ENCODE measurements at regions not wholly inside any gene's neighbourhood (a gene's known extent, or its start where the extent isn't known, plus 50 kb on each side); places are given as distances from the start of the nearest gene placed in this dataset.
A peak's percentile ranks its signal among the peaks of the same experiment; 100 is the strongest.

GRCh38 chr3:115325539-115325938 lies 178.5 kb upstream of the ZBTB20 start:
- DNase-seq (ENCODE audit: low read depth): peak; percentile 52

GRCh38 chr3:115330430-115330829 lies 183.3 kb upstream of the ZBTB20 start:
- peak; percentile 78 for DNase-seq (ENCODE audit: low read depth)

GRCh38 chr3:115332998-115333397 lies 185.9 kb upstream of the ZBTB20 start:
- no peak for DNase-seq (ENCODE audit: low read depth)

- DNase-seq (ENCODE audit: low read depth): no peak
Measured at GRCh38 chr3:115336836-115337235, 189.7 kb upstream of the ZBTB20 start.

GRCh38 chr3:115340586-115340985 lies 193.5 kb upstream of the ZBTB20 start:
- no peak for DNase-seq (ENCODE audit: low read depth)

GRCh38 chr3:115341208-115341607 lies 194.1 kb upstream of the ZBTB20 start:
- peak; percentile 70 for DNase-seq (ENCODE audit: low read depth)

- DNase-seq (ENCODE audit: low read depth): no peak
Measured at GRCh38 chr3:115347737-115348136, 200.6 kb upstream of the ZBTB20 start.

GRCh38 chr3:115348412-115348811 lies 201.3 kb upstream of the ZBTB20 start:
- DNase-seq (ENCODE audit: low read depth): no peak

GRCh38 chr3:115348951-115349745 lies 202.1 kb upstream of the ZBTB20 start:
- DNase-seq (ENCODE audit: low read depth): peak; percentile 8

GRCh38 chr3:115350606-115351005 lies 203.5 kb upstream of the ZBTB20 start:
- DNase-seq (ENCODE audit: low read depth): no peak

- DNase-seq (ENCODE audit: low read depth): no peak
Measured at GRCh38 chr3:115351193-115351592, 204.1 kb upstream of the ZBTB20 start.

- DNase-seq (ENCODE audit: low read depth): no peak
Measured at GRCh38 chr3:115354010-115354409, 206.9 kb upstream of the ZBTB20 start.

GRCh38 chr3:115357456-115357855 lies 210.4 kb upstream of the ZBTB20 start:
- DNase-seq (ENCODE audit: low read depth): no peak

GRCh38 chr3:115359536-115359935 lies 212.4 kb upstream of the ZBTB20 start:
- DNase-seq (ENCODE audit: low read depth): peak; percentile 20

- DNase-seq (ENCODE audit: low read depth): no peak
Measured at GRCh38 chr3:115361806-115362205, 214.7 kb upstream of the ZBTB20 start.

GRCh38 chr3:115363071-115363470 lies 216.0 kb upstream of the ZBTB20 start:
- DNase-seq (ENCODE audit: low read depth): no peak

GRCh38 chr3:115369021-115369420 lies 221.9 kb upstream of the ZBTB20 start:
- no peak for DNase-seq (ENCODE audit: low read depth)

GRCh38 chr3:115375362-115375761 lies 228.3 kb upstream of the ZBTB20 start:
- no peak for DNase-seq (ENCODE audit: low read depth)

- no peak for DNase-seq (ENCODE audit: low read depth)
Measured at GRCh38 chr3:115380883-115381572, 233.9 kb upstream of the ZBTB20 start.

- DNase-seq (ENCODE audit: low read depth): no peak
Measured at GRCh38 chr3:115381573-115381912, 234.5 kb upstream of the ZBTB20 start.

- no peak for DNase-seq (ENCODE audit: low read depth)
Measured at GRCh38 chr3:115381931-115382330, 234.8 kb upstream of the ZBTB20 start.

GRCh38 chr3:115384381-115384780 lies 237.3 kb upstream of the ZBTB20 start:
- no peak for DNase-seq (ENCODE audit: low read depth)

All from Daoy (cell line).